Limb (tissue), 2 donors: ENCODE measurements at regions not wholly inside any gene's neighbourhood (a gene's known extent, or its start where the extent isn't known, plus 50 kb on each side); places are given as distances from the start of the nearest gene placed in this dataset.

ENCODE experiments used
- DNase-seq, 2 donors: peaks; one replicate each; pipeline ENCODE4 v3.0.0-alpha.2; 2016; ENCODE audit errors: extremely low spot score in 2 of 2

DNA sequence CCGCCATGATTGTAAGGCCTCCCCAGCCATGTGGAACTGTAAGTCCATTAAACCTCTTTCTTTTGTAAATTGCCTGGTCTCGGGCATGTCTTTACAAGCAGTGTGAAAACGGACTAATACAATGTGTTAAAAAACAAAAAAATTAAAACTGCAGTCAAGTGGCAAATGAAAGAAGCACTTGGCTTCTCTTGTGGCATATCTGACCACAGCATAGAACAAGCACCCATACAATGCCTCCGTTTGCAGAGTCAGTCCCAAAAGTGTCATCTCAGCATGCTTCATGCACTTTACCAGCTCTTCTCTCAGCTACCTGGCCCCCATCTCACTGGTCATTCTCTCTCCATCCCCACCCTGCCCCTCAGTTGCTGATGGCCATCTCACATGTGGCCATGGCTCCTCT is 51.1 kb upstream of the DAPK1 start:
- DNase-seq: no peak

DNA sequence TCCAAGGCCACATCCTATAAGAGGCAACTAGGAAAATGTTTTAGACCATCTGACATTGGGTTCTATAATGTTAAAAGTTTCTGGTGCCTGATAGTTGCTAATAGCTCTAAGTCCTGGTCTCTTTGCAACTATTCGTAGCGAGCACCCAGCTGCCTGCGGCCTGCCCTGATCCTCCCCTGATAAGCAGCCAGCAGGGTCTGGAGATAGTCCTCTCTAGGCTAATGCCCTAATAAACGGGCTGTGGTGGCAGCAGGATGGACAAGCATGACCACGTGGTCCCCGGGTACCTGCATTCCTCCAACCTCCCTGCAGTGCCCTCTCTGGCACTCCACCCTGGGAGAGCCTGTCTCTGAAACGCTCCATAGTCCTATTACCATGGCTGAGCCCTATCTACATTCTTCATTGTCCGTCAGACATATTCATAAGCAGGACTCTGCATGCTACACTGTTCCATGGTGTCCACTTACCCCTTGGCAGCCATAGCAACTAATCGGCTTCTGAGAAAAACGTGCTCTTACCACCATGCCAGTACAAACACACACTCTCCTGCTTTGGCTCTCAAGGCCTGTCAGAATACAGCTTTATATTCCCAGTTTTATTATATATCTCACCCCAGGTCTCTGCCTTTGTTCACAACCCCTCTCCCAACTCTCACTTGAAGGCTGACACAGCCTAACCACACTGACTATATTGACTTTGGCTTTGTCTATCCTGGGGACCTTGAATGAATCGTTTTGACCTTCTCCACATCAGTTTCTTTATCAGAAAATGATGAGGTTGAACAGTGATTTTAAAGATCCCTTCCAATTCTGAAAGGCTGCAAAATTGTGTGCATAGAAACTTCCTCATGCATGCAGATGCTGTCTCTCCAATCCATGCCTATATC is 49.9 kb upstream of the DAPK1 start:
- peak in 1 of 2 donors; percentile 37 for DNase-seq
